Natural killer cell (primary cell): ENCODE measurements at regions not wholly inside any gene's neighbourhood (a gene's known extent, or its start where the extent isn't known, plus 50 kb on each side); places are given as distances from the start of the nearest gene placed in this dataset.

ENCODE experiments used
- ATAC-seq, 3 donors: fragments of 150-1000 bp in 2 of 3; fragments of 200-7000 bp in 1 of 3; cut with Tn5 transposase; 1 replicate in 1 of 3; 2 replicates in 2 of 3; pipeline ENCODE4 v1.10.0; 2021; ENCODE audit warnings: mild to moderate bottlenecking in 2 of 3, moderate library complexity in 2 of 3
- DNase-seq, 2 donors: peaks; one replicate each; pipeline versions ENCODE4 v3.0.0 to v3.0.0-alpha.2; 2013 to 2021; ENCODE audit warnings: mixed read lengths in 1 of 2
- H3K27ac ChIP-seq: one replicate; pipeline ENCODE4 v1.5.1; 2013; ENCODE audit warnings: mild to moderate bottlenecking, low read length
- H3K27me3 ChIP-seq: one replicate; pipeline ENCODE4 v1.6.1; 2013; ENCODE audit warnings: low read length; ENCODE audit not compliant: control insufficient read depth, insufficient read depth
- H3K36me3 ChIP-seq: one replicate; pipeline ENCODE4 v1.6.1; 2013; ENCODE audit warnings: low read length; ENCODE audit not compliant: control insufficient read depth, insufficient read depth
- H3K4me1 ChIP-seq: one replicate; pipeline ENCODE4 v1.6.1; 2013; ENCODE audit warnings: low read length; ENCODE audit not compliant: control insufficient read depth, insufficient read depth
- H3K4me3 ChIP-seq: one replicate; pipeline ENCODE4 v1.5.1; 2013; ENCODE audit warnings: low read length
- H3K9me3 ChIP-seq: one replicate; pipeline ENCODE4 v1.6.1; 2013; ENCODE audit warnings: low read length; ENCODE audit not compliant: control insufficient read depth, insufficient read depth
- H3K27ac Mint-ChIP-seq, 2 donors: one replicate each; pipeline ENCODE4 v1.8.0; 2022; ENCODE audit warnings: mild to moderate bottlenecking in 2 of 2, mixed read lengths in 2 of 2, moderate library complexity in 1 of 2
- H3K27me3 Mint-ChIP-seq, 2 donors: one replicate each; pipeline ENCODE4 v1.8.0; 2022; ENCODE audit warnings: low read depth in 2 of 2, mixed read lengths in 2 of 2
- H3K36me3 Mint-ChIP-seq: one replicate; pipeline ENCODE4 v1.8.0; 2022; ENCODE audit warnings: mixed read lengths
- H3K4me1 Mint-ChIP-seq, 2 donors: one replicate each; pipeline ENCODE4 v1.8.0; 2022; ENCODE audit warnings: mixed read lengths in 2 of 2
- H3K4me3 Mint-ChIP-seq: one replicate; pipeline ENCODE4 v1.8.0; 2022; ENCODE audit warnings: mild to moderate bottlenecking, moderate library complexity, mixed read lengths
- H3K9me3 Mint-ChIP-seq, 2 donors: one replicate each; pipeline ENCODE4 v1.8.0; 2022; ENCODE audit warnings: mixed read lengths in 2 of 2
- WGBS: methylation state at CpG from one replicate; pipeline ENCODE4 v1.1.7; 2013; ENCODE audit warnings: missing lambda C conversion rate; ENCODE audit not compliant: insufficient coverage; 5-methylcytosine and 5-hydroxymethylcytosine counted together
- intact Hi-C: fragments of 100-400 bp; cut with micrococcal nuclease; formaldehyde crosslinking; loops from one replicate; pipeline ENCODE4 v1.14.2; 2022
- TF ChIP-seq, protein P1 (sequence below): fragments of 200-600 bp; IDR thresholded peaks from one replicate; pipeline ENCODE4 v1.8.0; 2022; ENCODE audit warnings: antibody characterized with exemption

DNA sequence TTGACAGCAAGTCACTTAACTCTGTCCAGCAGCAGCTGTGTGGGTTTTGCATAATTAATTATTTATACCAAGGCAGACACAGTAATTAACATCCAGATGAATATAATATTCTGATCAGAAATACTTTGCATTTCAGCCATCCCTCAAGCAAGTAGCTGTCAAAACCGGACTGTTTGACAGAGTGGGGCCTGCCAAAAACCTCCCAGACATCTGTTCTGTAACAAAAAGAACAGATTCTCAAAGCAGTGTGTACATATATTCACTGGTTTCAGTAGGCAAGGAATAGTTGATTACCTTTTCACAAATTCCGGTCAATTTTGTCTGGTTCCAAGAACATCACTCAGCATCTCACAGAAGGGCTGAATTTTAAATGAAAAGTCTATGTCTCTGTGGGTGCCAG is 291.6 kb downstream of the CMPK2 start:
- ATAC-seq, result no peak
- Histone ChIP-seq H3K27me3 (no peaks in the 10 kb centered on the region), H3K27ac (no peak overlapping the region), H3K36me3 (no peaks in the 10 kb centered on the region), H3K4me3 (no peak overlapping the region), H3K4me1 (no peaks in the 10 kb centered on the region), H3K9me3 (no peaks in the 10 kb centered on the region)
- 68% methylated on average over 2 of the region's 2 CpGs for WGBS
- H3K4me3 Mint-ChIP-seq, result no peak overlapping the region
- no peak for DNase-seq
- no peaks in the 10 kb centered on the region for H3K4me1 Mint-ChIP-seq
- no peaks in the 10 kb centered on the region for H3K36me3 Mint-ChIP-seq
- H3K27ac Mint-ChIP-seq, result no peak overlapping the region
- peaks cover 0 to 7% of the 10 kb centered on the region in 2 donors for H3K27me3 Mint-ChIP-seq
- intact Hi-C loops, result no loop called here
- TF ChIP-seq, protein P1, sequence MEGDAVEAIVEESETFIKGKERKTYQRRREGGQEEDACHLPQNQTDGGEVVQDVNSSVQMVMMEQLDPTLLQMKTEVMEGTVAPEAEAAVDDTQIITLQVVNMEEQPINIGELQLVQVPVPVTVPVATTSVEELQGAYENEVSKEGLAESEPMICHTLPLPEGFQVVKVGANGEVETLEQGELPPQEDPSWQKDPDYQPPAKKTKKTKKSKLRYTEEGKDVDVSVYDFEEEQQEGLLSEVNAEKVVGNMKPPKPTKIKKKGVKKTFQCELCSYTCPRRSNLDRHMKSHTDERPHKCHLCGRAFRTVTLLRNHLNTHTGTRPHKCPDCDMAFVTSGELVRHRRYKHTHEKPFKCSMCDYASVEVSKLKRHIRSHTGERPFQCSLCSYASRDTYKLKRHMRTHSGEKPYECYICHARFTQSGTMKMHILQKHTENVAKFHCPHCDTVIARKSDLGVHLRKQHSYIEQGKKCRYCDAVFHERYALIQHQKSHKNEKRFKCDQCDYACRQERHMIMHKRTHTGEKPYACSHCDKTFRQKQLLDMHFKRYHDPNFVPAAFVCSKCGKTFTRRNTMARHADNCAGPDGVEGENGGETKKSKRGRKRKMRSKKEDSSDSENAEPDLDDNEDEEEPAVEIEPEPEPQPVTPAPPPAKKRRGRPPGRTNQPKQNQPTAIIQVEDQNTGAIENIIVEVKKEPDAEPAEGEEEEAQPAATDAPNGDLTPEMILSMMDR, result no peak
- peaks cover 4 to 6% of the 10 kb centered on the region in 2 donors for H3K9me3 Mint-ChIP-seq

DNA sequence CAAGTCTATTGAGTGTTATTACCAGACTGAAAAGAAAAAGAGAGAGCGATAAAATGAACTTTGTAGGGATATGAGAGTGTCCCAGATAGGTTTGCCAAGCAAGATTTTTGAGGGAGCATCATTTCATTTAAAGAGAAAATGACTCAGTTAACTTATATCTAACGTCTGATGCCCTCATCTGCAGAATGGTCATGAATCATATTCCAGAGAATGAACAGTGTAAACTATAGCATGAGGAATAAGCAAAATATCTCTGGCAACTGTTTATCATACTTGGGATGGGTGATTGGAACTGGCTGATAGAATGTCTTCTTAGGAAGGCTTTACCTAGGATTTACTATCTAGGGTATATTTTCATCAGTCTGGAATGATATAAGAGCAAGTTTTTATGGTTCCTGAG is 289.4 kb downstream of the CMPK2 start:
- intact Hi-C loops, result no loop called here
- Mint-ChIP-seq H3K4me1 (no peaks in the 10 kb centered on the region), H3K36me3 (no peaks in the 10 kb centered on the region), H3K27ac (no peak overlapping the region), H3K4me3 (no peak overlapping the region), H3K9me3 (peaks cover 6 to 7% of the 10 kb centered on the region in 2 donors), H3K27me3 (peaks cover 0 to under 1% of the 10 kb centered on the region in 2 donors)
- H3K27me3 ChIP-seq, result no peaks in the 10 kb centered on the region
- H3K4me3 ChIP-seq, result no peak overlapping the region
- 71% methylated on average over 2 of the region's 2 CpGs for WGBS
- no peak overlapping the region for H3K27ac ChIP-seq
- ATAC-seq (no peak), DNase-seq (no peak)
- H3K4me1 ChIP-seq, result no peaks in the 10 kb centered on the region
- no peaks in the 10 kb centered on the region for H3K36me3 ChIP-seq
- H3K9me3 ChIP-seq, result no peaks in the 10 kb centered on the region
- TF ChIP-seq, protein P1, result no peak

DNA sequence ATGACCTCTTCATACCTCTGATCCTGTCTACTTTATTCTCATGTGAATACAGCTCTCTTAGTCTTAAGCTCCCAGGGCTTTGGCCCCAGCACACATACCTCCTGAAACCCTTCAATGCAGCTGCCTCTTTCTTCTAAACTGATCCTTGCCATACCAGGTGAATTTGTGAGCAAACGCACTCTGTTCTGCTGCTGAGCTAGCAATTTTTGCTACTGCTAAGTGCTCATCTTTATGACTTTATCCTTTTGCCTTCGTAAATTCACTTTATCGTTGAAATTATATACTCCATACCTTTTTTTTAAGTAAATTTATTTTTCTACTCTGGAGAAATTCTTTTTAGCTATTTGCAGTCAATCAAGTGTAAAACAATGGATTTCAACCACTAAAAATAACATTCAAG is 287.7 kb downstream of the CMPK2 start:
- Histone ChIP-seq H3K4me3 (no peak overlapping the region), H3K9me3 (no peaks in the 10 kb centered on the region), H3K27ac (no peak overlapping the region), H3K36me3 (no peaks in the 10 kb centered on the region), H3K4me1 (no peaks in the 10 kb centered on the region), H3K27me3 (no peaks in the 10 kb centered on the region)
- H3K27ac Mint-ChIP-seq, result no peak overlapping the region
- no peaks in the 10 kb centered on the region for H3K4me1 Mint-ChIP-seq
- no peak overlapping the region for H3K4me3 Mint-ChIP-seq
- no peaks in the 10 kb centered on the region for H3K27me3 Mint-ChIP-seq
- intact Hi-C loops, result no loop called here
- 90% methylated on average over 2 of the region's 3 CpGs for WGBS
- no peak for ATAC-seq
- no peaks in the 10 kb centered on the region for H3K36me3 Mint-ChIP-seq
- DNase-seq, result no peak
- H3K9me3 Mint-ChIP-seq, result peaks cover 3 to 7% of the 10 kb centered on the region in 2 donors
- TF ChIP-seq, protein P1, result no peak

DNA sequence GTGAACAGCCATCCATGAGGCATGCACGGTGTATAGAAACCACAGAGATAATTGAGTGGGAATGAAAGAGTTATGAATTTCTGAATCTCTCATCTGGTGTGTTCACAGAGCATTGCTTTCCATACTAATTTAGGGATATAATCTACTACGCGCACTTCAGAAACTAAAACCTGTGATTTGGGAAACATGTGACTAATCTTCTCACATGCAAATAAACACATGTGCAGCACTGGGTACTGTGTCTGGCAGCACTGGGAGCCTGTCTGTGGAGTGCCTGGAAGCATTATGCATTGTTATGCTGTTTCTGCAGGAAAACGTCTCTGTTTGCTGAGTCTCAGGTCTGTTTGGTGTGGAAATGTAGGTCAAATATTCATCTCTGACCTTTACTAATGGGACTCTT is 287.3 kb downstream of the CMPK2 start:
- Histone ChIP-seq H3K27me3 (no peaks in the 10 kb centered on the region), H3K4me1 (no peaks in the 10 kb centered on the region), H3K27ac (no peak overlapping the region), H3K4me3 (no peak overlapping the region), H3K9me3 (no peaks in the 10 kb centered on the region), H3K36me3 (no peaks in the 10 kb centered on the region)
- Mint-ChIP-seq H3K9me3 (peaks cover 3 to 7% of the 10 kb centered on the region in 2 donors), H3K27ac (no peak overlapping the region), H3K36me3 (no peaks in the 10 kb centered on the region), H3K27me3 (no peaks in the 10 kb centered on the region), H3K4me1 (no peaks in the 10 kb centered on the region), H3K4me3 (no peak overlapping the region)
- intact Hi-C loops, result no loop called here
- TF ChIP-seq, protein P1, result no peak
- 81% methylated on average over 3 of the region's 4 CpGs for WGBS
- DNase-seq, result no peak
- no peak for ATAC-seq
